GM13976 (cell line): ENCODE measurements at regions not wholly inside any gene's neighbourhood (a gene's known extent, or its start where the extent isn't known, plus 50 kb on each side); places are given as distances from the start of the nearest gene placed in this dataset.

ENCODE experiments used
- DNase-seq: peaks from one replicate; pipeline ENCODE4 v3.0.0; 2012; ENCODE audit warnings: low spot score
- CTCF ChIP-seq: IDR thresholded peaks from 2 replicates; pipeline ENCODE4 v1.5.1; 2012; ENCODE audit warnings: borderline replicate concordance, mild to moderate bottlenecking; ENCODE audit not compliant: insufficient read depth; ENCODE audit errors: extremely low read depth, missing control alignments, control extremely low read depth
- in situ Hi-C: fragments of 300-500 bp; cut with MboI; formaldehyde crosslinking; loops from one replicate; pipeline ENCODE4 v1.12.0; 2022; ENCODE audit warnings: low sequenced_read_pairs, mixed read lengths, inconsistent platforms; ENCODE audit not compliant: unreplicated experiment

DNA sequence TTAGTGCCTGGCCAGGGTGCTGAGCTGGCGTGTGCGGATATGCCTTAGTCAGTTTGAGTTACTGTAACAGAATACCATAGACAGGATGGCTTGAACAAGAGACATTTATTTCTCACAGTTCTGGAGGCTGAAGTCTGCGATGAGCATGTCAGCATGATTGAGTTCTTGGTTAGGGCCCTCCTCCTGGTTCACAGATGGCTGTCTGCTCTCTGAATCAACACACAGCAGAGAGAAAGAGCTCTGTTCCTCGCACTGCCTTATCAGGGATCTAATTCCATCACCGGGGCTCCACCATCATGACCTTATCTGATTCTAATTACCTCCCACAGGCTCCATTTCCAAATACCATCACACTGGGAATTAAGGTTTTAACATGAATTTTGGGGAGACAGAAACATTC lies 386.6 kb upstream of the DPH6 start:
- in situ Hi-C loops, result no loop called here
- no peak for TF ChIP-seq CTCF
- DNase-seq, result no peak

- no peak for TF ChIP-seq CTCF
- in situ Hi-C loops, result no loop called here
- no peak for DNase-seq
These were observed 387.6 kb upstream of the DPH6 start for GRCh38 chr15:35933531-35933930.

DNA sequence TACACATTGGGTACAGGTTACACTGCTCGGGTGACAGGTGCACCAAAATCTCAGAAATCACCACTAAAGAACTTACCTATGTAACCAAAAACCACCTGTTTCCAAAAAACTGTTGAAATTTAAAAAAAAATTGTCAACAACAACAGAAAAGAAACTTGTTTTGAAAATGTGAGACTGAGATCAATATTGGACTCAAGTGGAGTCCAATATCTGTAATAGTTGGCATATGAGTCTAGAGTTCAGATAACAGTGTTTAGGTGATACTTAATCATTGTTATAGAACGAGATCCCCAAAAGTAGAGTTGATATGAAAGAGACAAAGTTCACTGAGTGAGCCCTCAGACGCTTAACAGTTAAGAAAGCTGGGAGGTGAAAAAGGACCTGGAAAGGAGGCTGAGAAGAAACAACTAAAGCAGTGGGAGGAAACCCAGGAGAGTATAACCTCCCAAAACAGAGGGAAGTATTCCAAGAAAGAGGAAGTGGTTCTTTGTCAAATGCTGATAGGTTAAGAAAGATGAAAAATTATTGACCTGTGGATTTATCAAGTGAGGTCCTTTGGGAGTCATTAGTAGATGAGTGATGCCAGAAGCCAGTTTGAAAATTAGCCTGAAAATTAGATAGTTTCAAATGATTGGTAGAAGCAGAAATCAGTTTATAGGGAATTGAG lies 388.6 kb upstream of the DPH6 start:
- in situ Hi-C loops, result no loop called here
- DNase-seq, result no peak
- no peak for TF ChIP-seq CTCF

- no peak for DNase-seq
- TF ChIP-seq CTCF, result no peak
- in situ Hi-C loops, result no loop called here
These were observed 390.3 kb upstream of the DPH6 start for GRCh38 chr15:35936284-35936683.

DNA sequence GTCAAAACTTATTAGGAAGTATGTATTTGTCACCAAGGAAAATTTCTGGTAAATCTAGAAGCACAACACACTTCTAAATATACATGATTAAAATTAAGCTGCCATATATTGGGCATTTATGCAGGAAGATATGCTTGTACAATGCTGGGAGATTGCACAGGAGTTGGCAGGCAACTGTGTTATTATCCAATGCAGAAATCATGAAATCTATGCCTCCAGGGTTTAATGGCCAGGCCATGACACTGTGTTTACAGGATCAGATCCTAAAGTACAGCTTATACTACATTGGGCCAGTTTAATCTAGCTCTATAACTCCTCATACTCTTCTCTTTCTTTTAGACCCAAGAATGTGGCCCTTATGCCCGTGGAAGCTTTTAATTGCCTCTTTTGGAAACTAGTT lies 391.4 kb upstream of the DPH6 start:
- in situ Hi-C loops, result no loop called here
- TF ChIP-seq CTCF, result no peak
- no peak for DNase-seq

- no peak for DNase-seq
- in situ Hi-C loops, result no loop called here
- no peak for TF ChIP-seq CTCF
These were observed 399.1 kb upstream of the DPH6 start for GRCh38 chr15:35944945-35945585.
